Keratinocyte (primary cell): ENCODE measurements at regions not wholly inside any gene's neighbourhood (a gene's known extent, or its start where the extent isn't known, plus 50 kb on each side); places are given as distances from the start of the nearest gene placed in this dataset.

Experiments
- DNase-seq: peaks from one replicate; pipeline ENCODE4 v3.0.0-alpha.2; 2011; ENCODE audit warnings: low read depth, missing footprints, low spot score
- FAIRE-seq: peaks from 2 replicates; lab custom pipeline; 2011; peaks lifted over from hg19 to GRCh38; lab: Jason Lieb, UNC
- H2AFZ ChIP-seq: 2 replicates; pipeline ENCODE4 v1.6.0; 2012; ENCODE audit warnings: low read length, control low read depth, inconsistent platforms; ENCODE audit not compliant: control insufficient read depth
- H3K27ac ChIP-seq: 2 replicates; pipeline ENCODE4 v1.5.1; 2011; ENCODE audit warnings: low read length; ENCODE audit not compliant: control insufficient read depth, insufficient read depth
- H3K27me3 ChIP-seq: 3 replicates; pipeline ENCODE4 v1.6.0; 2011; ENCODE audit warnings: low read length; ENCODE audit not compliant: control insufficient read depth, insufficient read depth; ENCODE audit errors: extremely low read depth
- H3K36me3 ChIP-seq, 2 experiments: 2 replicates in 1 of 2; 3 replicates in 1 of 2; pipeline ENCODE4 v1.5.1; 2011; ENCODE audit warnings: low read length in 2 of 2, mild to moderate bottlenecking in 1 of 2; ENCODE audit not compliant: control insufficient read depth in 2 of 2, insufficient read depth in 2 of 2; ENCODE audit errors: extremely low read depth in 1 of 2
- H3K4me1 ChIP-seq: 3 replicates; pipeline ENCODE4 v1.5.1; 2011; ENCODE audit warnings: low read length; ENCODE audit not compliant: control insufficient read depth, insufficient read depth; ENCODE audit errors: extremely low read depth
- H3K4me2 ChIP-seq: 3 replicates; pipeline ENCODE4 v1.6.0; 2011; ENCODE audit warnings: low read depth, low read length; ENCODE audit not compliant: control insufficient read depth, insufficient read depth; ENCODE audit errors: extremely low read depth
- H3K4me3 ChIP-seq, 3 experiments: fragments of 200-600 bp in 1 of 3; sonication (generic) in 1 of 3; 2 replicates in 2 of 3; 3 replicates in 1 of 3; pipeline ENCODE4 v1.5.1; 2011 to 2016; ENCODE audit warnings: low read length in 3 of 3, mild to moderate bottlenecking in 3 of 3, control low read depth in 2 of 3, inconsistent platforms in 1 of 3, low read depth in 1 of 3, mixed read lengths in 1 of 3, mixed run types in 1 of 3, moderate library complexity in 1 of 3; ENCODE audit not compliant: control insufficient read depth in 2 of 3, insufficient read depth in 2 of 3; ENCODE audit errors: extremely low read depth in 1 of 3
- H3K79me2 ChIP-seq: 2 replicates; pipeline ENCODE4 v1.6.0; 2012; ENCODE audit warnings: low read length; ENCODE audit not compliant: control insufficient read depth, insufficient read depth
- H3K9ac ChIP-seq: 3 replicates; pipeline ENCODE4 v1.6.0; 2011; ENCODE audit warnings: low read length; ENCODE audit not compliant: control insufficient read depth, insufficient read depth; ENCODE audit errors: extremely low read depth
- H3K9me1 ChIP-seq: 3 replicates; pipeline ENCODE4 v1.6.0; 2011; ENCODE audit warnings: low read length; ENCODE audit not compliant: control insufficient read depth, insufficient read depth; ENCODE audit errors: extremely low read depth
- H3K9me3 ChIP-seq: 2 replicates; pipeline ENCODE4 v1.5.1; 2012; ENCODE audit warnings: low read depth, low read length; ENCODE audit not compliant: control insufficient read depth
- H4K20me1 ChIP-seq: 3 replicates; pipeline ENCODE4 v1.6.0; 2011; ENCODE audit warnings: low read length; ENCODE audit not compliant: control insufficient read depth, insufficient read depth; ENCODE audit errors: extremely low read depth
- EZH2 ChIP-seq: IDR thresholded peaks from one replicate; pipeline ENCODE4 v1.6.1; 2012; ENCODE audit warnings: inconsistent platforms, mild to moderate bottlenecking, low read length, moderate library complexity
- dilution Hi-C: fragments of 300-500 bp; cut with MboI; formaldehyde crosslinking; loops from one replicate; pipeline ENCODE4 v1.7.0; 2020; ENCODE audit warnings: low sequenced_read_pairs; ENCODE audit not compliant: extremely low pct_ligation_motif_present
- TF ChIP-seq, protein P1 (sequence below), 3 experiments: IDR thresholded peaks in 1 of 3; conservative IDR thresholded peaks in 1 of 3; optimal IDR thresholded peaks in 1 of 3; 2 replicates in 2 of 3; 3 replicates in 1 of 3; pipeline versions ENCODE3 to v1.5.1; 2011; ENCODE audit warnings: low read length in 3 of 3, mild to moderate bottlenecking in 3 of 3, moderate library complexity in 2 of 3, control low read depth in 1 of 3, inconsistent platforms in 1 of 3; ENCODE audit not compliant: insufficient read depth in 2 of 3; ENCODE audit errors: extremely low read depth in 1 of 3

DNA sequence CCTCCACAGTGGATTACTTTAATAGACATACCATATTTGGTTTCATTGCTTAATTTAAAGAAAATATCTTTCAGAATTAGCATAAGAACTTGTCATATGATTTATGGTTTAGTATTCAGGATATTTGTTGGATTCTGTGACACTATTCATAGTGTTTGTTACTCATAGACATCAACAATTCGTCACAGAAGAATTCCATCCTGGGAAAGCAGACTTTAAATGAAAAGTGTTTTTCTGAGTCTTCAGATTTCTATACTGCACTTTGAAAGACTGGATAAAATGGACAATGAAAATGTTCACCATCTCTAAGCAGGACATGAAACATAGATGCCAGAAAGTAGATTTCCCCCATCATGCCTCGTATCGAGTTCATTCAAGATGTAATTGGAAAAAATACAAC, 435.6 kb upstream of the ONECUT1 start:
- no peak overlapping the region for H2AFZ ChIP-seq
- H3K4me3 ChIP-seq: no peak overlapping the region
- no peaks in the 10 kb centered on the region for H3K27me3 ChIP-seq
- H3K9me3 ChIP-seq: no peaks in the 10 kb centered on the region
- dilution Hi-C loops: no loop called here
- no peaks in the 10 kb centered on the region for H3K36me3 ChIP-seq
- no peak overlapping the region for H3K27ac ChIP-seq
- no peak for FAIRE-seq
- H3K4me1 ChIP-seq: no peaks in the 10 kb centered on the region
- no peaks in the 10 kb centered on the region for H3K79me2 ChIP-seq
- no peaks in the 10 kb centered on the region for H4K20me1 ChIP-seq
- TF ChIP-seq EZH2: no peak
- TF ChIP-seq, protein P1, sequence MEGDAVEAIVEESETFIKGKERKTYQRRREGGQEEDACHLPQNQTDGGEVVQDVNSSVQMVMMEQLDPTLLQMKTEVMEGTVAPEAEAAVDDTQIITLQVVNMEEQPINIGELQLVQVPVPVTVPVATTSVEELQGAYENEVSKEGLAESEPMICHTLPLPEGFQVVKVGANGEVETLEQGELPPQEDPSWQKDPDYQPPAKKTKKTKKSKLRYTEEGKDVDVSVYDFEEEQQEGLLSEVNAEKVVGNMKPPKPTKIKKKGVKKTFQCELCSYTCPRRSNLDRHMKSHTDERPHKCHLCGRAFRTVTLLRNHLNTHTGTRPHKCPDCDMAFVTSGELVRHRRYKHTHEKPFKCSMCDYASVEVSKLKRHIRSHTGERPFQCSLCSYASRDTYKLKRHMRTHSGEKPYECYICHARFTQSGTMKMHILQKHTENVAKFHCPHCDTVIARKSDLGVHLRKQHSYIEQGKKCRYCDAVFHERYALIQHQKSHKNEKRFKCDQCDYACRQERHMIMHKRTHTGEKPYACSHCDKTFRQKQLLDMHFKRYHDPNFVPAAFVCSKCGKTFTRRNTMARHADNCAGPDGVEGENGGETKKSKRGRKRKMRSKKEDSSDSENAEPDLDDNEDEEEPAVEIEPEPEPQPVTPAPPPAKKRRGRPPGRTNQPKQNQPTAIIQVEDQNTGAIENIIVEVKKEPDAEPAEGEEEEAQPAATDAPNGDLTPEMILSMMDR (optimal IDR thresholded peaks at IDR 0.05 in 1 of 3, IDR thresholded peaks at IDR 0.05 in 1 of 3, conservative IDR thresholded peaks at IDR 0.05 in 1 of 3; ENCODE audit: extremely low read depth in 1 of 3, insufficient read depth in 2 of 3, low read length in 3 of 3): no peak
- H3K4me2 ChIP-seq: no peak overlapping the region
- H3K9ac ChIP-seq: no peak overlapping the region
- no peak for DNase-seq
- H3K9me1 ChIP-seq: no peaks in the 10 kb centered on the region

DNA sequence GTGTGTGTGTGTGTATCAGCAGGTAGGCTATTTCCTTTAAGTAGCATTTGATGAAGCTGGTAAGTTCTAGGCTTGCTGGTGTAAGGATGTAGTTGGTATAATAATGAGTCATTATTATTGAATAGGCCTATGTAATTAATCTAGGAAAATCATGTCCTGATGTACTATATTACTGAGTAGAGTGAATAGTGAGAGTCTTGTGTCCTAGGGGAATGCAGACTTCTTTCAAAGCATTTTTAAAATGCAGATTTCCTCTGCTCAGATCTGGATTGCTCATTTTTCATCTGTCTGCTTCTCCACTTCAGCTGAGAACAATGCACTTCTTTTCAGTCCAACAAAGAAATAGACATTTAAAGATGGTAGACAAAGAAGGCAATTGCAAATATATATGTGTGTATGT, 434.2 kb upstream of the ONECUT1 start:
- no peaks in the 10 kb centered on the region for H3K9me1 ChIP-seq
- H3K4me2 ChIP-seq: no peak overlapping the region
- no peaks in the 10 kb centered on the region for H3K9me3 ChIP-seq
- no peak overlapping the region for H3K4me3 ChIP-seq
- H3K36me3 ChIP-seq: no peaks in the 10 kb centered on the region
- no peaks in the 10 kb centered on the region for H3K27me3 ChIP-seq
- H3K9ac ChIP-seq: no peak overlapping the region
- no peaks in the 10 kb centered on the region for H4K20me1 ChIP-seq
- H2AFZ ChIP-seq: no peak overlapping the region
- H3K79me2 ChIP-seq: no peaks in the 10 kb centered on the region
- H3K4me1 ChIP-seq: no peaks in the 10 kb centered on the region
- dilution Hi-C loops: no loop called here
- no peak overlapping the region for H3K27ac ChIP-seq
- FAIRE-seq (no peak), DNase-seq (no peak)
- TF ChIP-seq, protein P1 (optimal IDR thresholded peaks at IDR 0.05 in 1 of 3, IDR thresholded peaks at IDR 0.05 in 1 of 3, conservative IDR thresholded peaks at IDR 0.05 in 1 of 3; ENCODE audit: extremely low read depth in 1 of 3, insufficient read depth in 2 of 3, low read length in 3 of 3): no peak
- no peak for TF ChIP-seq EZH2
